ENCODE measurements at regions not wholly inside any gene's neighbourhood (a gene's known extent, or its start where the extent isn't known, plus 50 kb on each side); places are given as distances from the start of the nearest gene placed in this dataset.

GRCh38 chr7:22624781-22625180 is 102.2 kb upstream of the IL6 start:
- no peaks in the 10 kb centered on the region for H3K36me3 ChIP-seq (ENCODE audit: control insufficient read depth in 4 of 4, insufficient read depth in 3 of 4, low read depth in 1 of 4, low read length in 3 of 4)
- TF ChIP-seq ZBTB33 (IDR thresholded peaks at IDR 0.05) (no peak), CTCF (IDR thresholded peaks at IDR 0.05; ENCODE audit: low read depth, low read length, missing input control) (no peak), EGR1 (IDR thresholded peaks at IDR 0.05; ENCODE audit: low read depth in 2 of 2) (no peak)
- no peaks in the 10 kb centered on the region for H3K27me3 ChIP-seq (ENCODE audit: control insufficient read depth in 4 of 4, insufficient read depth in 4 of 4, low read length in 3 of 4)
- no peak overlapping the region for H3K9ac ChIP-seq (ENCODE audit: low read depth in 1 of 2, low read length in 2 of 2)
- WGBS: 92% methylated on average over 3 of the region's 3 CpGs
- no peaks in the 10 kb centered on the region for H3K4me1 ChIP-seq (ENCODE audit: control insufficient read depth in 4 of 4, insufficient read depth in 4 of 4, low read length in 3 of 4)
- DNase-seq (ENCODE audit: low spot score): no peak
- no peak overlapping the region for H3K27ac ChIP-seq (ENCODE audit: low read depth in 1 of 2, low read length in 2 of 2)
- H3K9me3 ChIP-seq (ENCODE audit: control insufficient read depth in 4 of 4, low read length in 3 of 4): no peaks in the 10 kb centered on the region
- no peak overlapping the region for H3K4me3 ChIP-seq (ENCODE audit: low read depth in 1 of 3, low read length in 3 of 3)

- H3K9ac ChIP-seq (ENCODE audit: low read depth in 1 of 2, low read length in 2 of 2): no peak overlapping the region
- WGBS: 85% methylated on average over 4 of the region's 4 CpGs
These were observed 104.7 kb upstream of the IL6 start for GRCh38 chr7:22622116-22622785.

More at GRCh38 chr7:22622116-22622785, 104.7 kb upstream of the IL6 start:
- TF ChIP-seq ATF3 (IDR thresholded peaks at IDR 0.05) (no peak), YY1 (IDR thresholded peaks at IDR 0.05) (no peak), EGR1 (IDR thresholded peaks at IDR 0.05; ENCODE audit: low read depth in 2 of 2) (no peak), CTCF (IDR thresholded peaks at IDR 0.05; ENCODE audit: low read depth, low read length, missing input control) (no peak), FOXA1 (IDR thresholded peaks at IDR 0.05) (no peak), FOXA2 (IDR thresholded peaks at IDR 0.05) (no peak), RXRA (IDR thresholded peaks at IDR 0.05) (no peak), HNF4G (IDR thresholded peaks at IDR 0.05) (no peak), GABPA (IDR thresholded peaks at IDR 0.05 in 1 of 2, conservative IDR thresholded peaks at IDR 0.05 in 1 of 2) (no peak), ZBTB33 (IDR thresholded peaks at IDR 0.05) (no peak), NR2F2 (IDR thresholded peaks at IDR 0.05) (no peak), REST (IDR thresholded peaks at IDR 0.05) (no peak), TAF1 (conservative IDR thresholded peaks at IDR 0.05) (no peak), HNF4A (conservative IDR thresholded peaks at IDR 0.05) (no peak), MAX (IDR thresholded peaks at IDR 0.05) (no peak)
- Histone ChIP-seq H3K4me1 (ENCODE audit: control insufficient read depth in 4 of 4, insufficient read depth in 4 of 4, low read length in 3 of 4) (no peaks in the 10 kb centered on the region), H3K36me3 (ENCODE audit: control insufficient read depth in 4 of 4, insufficient read depth in 3 of 4, low read depth in 1 of 4, low read length in 3 of 4) (no peaks in the 10 kb centered on the region), H3K27ac (ENCODE audit: low read depth in 1 of 2, low read length in 2 of 2) (no peak overlapping the region), H3K4me3 (ENCODE audit: low read depth in 1 of 3, low read length in 3 of 3) (no peak overlapping the region), H3K27me3 (ENCODE audit: control insufficient read depth in 4 of 4, insufficient read depth in 4 of 4, low read length in 3 of 4) (no peaks in the 10 kb centered on the region), H3K9me3 (ENCODE audit: control insufficient read depth in 4 of 4, low read length in 3 of 4) (peaks cover 4 to 13% (median 5%) of the 10 kb centered on the region in 4 donors)
- DNase-seq (ENCODE audit: low spot score): no peak

All from liver (tissue), 8 donors.